ENCODE measurements at regions not wholly inside any gene's neighbourhood (a gene's known extent, or its start where the extent isn't known, plus 50 kb on each side); places are given as distances from the start of the nearest gene placed in this dataset.

DNA sequence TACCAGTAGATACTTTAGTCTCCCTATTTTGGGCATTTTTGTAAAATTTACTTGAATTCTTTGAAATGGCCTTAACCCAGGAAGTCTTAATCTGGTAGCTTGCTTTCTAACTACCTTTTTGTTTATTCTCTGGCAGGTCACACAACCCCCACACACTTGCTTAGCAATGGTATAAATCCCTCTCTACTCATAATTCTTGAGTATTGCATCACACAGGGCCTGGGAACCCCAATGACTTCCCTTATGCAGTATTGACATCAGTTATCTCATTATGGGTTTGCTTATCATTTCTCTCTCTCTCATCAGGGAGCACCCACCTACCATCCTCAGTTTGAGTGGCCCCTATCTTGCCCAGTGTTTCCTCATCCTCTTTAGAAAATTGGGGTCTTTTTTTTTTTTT is 207.1 kb downstream of the KCNS3 start:
- Histone ChIP-seq H4K5ac (ENCODE audit: insufficient read length, low read depth, low read length) (no peak overlapping the region), H3K27ac (ENCODE audit: low read depth, low read length) (no peak overlapping the region), H3K36me3 (ENCODE audit: control insufficient read depth in 2 of 4, insufficient read depth in 4 of 4, low read length in 3 of 4) (no peaks in the 10 kb centered on the region), H3K23me2 (ENCODE audit: low read depth, low read length) (no peaks in the 10 kb centered on the region), H4K8ac (ENCODE audit: extremely low read depth, insufficient read depth, low read length) (no peak overlapping the region), H2AK5ac (ENCODE audit: low read depth, low read length) (no peak overlapping the region), H3K23ac (ENCODE audit: insufficient read length) (no peak overlapping the region), H3K56ac (replicated peaks; ENCODE audit: insufficient read length, low read depth, low read length) (no peak overlapping the region), H3K9me3 (ENCODE audit: insufficient read depth in 2 of 2, low read depth in 1 of 2, low read length in 1 of 2) (no peaks in the 10 kb centered on the region), H2BK20ac (ENCODE audit: low read length) (no peak overlapping the region), H4K91ac (replicated peaks; ENCODE audit: insufficient read length, low read length) (no peak overlapping the region), H3K9ac (replicated peaks in 1 of 4; ENCODE audit: extremely low read depth in 1 of 4, low read depth in 3 of 4, low read length in 3 of 4) (no peak overlapping the region), H3K79me1 (ENCODE audit: low read depth, low read length) (no peaks in the 10 kb centered on the region), H3K4me3 (ENCODE audit: extremely low read depth in 1 of 4, insufficient read depth in 2 of 4, low read depth in 3 of 4, low read length in 4 of 4) (no peak overlapping the region), H3K18ac (ENCODE audit: extremely low read depth, low read length) (no peak overlapping the region), H2AFZ (ENCODE audit: low read length) (no peak overlapping the region), H3K14ac (ENCODE audit: insufficient read length) (no peak overlapping the region), H3K4me2 (ENCODE audit: insufficient read depth in 1 of 2, low read depth in 2 of 2, low read length in 2 of 2) (no peak overlapping the region), H3K4me1 (replicated peaks in 1 of 4; ENCODE audit: control insufficient read depth in 3 of 4, insufficient read depth in 4 of 4, low read length in 3 of 4) (no peaks in the 10 kb centered on the region), H3K79me2 (ENCODE audit: control insufficient read depth in 1 of 2, insufficient read depth in 2 of 2, low read length in 2 of 2) (no peaks in the 10 kb centered on the region), H4K20me1 (replicated peaks in 1 of 2; ENCODE audit: control insufficient read depth in 1 of 2, insufficient read depth in 2 of 2, low read length in 2 of 2) (no peaks in the 10 kb centered on the region), H2BK120ac (replicated peaks; ENCODE audit: low read depth, low read length) (no peak overlapping the region), H3K27me3 (replicated peaks in 1 of 4; ENCODE audit: control insufficient read depth in 3 of 4, extremely low read depth in 1 of 4, insufficient read depth in 3 of 4, low read length in 3 of 4) (no peaks in the 10 kb centered on the region), H3K4ac (replicated peaks; ENCODE audit: insufficient read length, low read depth, low read length) (no peak overlapping the region), H2BK5ac (ENCODE audit: low read depth, low read length) (no peak overlapping the region), H2BK12ac (ENCODE audit: low read depth, low read length) (no peak overlapping the region), H2BK15ac (ENCODE audit: low read length) (no peak overlapping the region)
- ChIA-PET CTCF (ENCODE audit: partially characterized antibody) (no interaction called here), POLR2A (ENCODE audit: partially characterized antibody) (interaction anchor here (0.7 kb wide), 1 partner anchor 13 kb away, joined by 4 read pairs; no protein-coding TSS in a partner anchor)
- DNase-seq (ENCODE audit: low read depth in 1 of 2, low spot score in 2 of 2) (no peak), FAIRE-seq (no peak)
- TF ChIP-seq ZNF274 (IDR thresholded peaks at IDR 0.05; ENCODE audit: borderline replicate concordance, extremely low read depth, low read length) (no peak), KDM1A (IDR thresholded peaks at IDR 0.05; ENCODE audit: borderline replicate concordance, low read length) (no peak), CEBPB (IDR thresholded peaks at IDR 0.05; ENCODE audit: low read depth, low read length) (no peak; the same call in 1 of the 2 replicates), HDAC2 (IDR thresholded peaks at IDR 0.05; ENCODE audit: borderline replicate concordance in 1 of 2, low read depth in 2 of 2, low read length in 2 of 2) (no peak), TCF12 (IDR thresholded peaks at IDR 0.05; ENCODE audit: low read depth, low read length) (no peak), NANOG (IDR thresholded peaks at IDR 0.05; ENCODE audit: insufficient read depth, low read depth, low read length, poor library complexity, severe bottlenecking) (no peak), BCL11A (IDR thresholded peaks at IDR 0.05; ENCODE audit: low read depth in 2 of 2, low read length in 2 of 2) (no peak), TAF1 (IDR thresholded peaks at IDR 0.05; ENCODE audit: low read depth, low read length) (no peak), KDM5A (IDR thresholded peaks at IDR 0.05; ENCODE audit: low read length) (no peak)
- TF ChIP-seq, protein P1, sequence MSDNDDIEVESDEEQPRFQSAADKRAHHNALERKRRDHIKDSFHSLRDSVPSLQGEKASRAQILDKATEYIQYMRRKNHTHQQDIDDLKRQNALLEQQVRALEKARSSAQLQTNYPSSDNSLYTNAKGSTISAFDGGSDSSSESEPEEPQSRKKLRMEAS (IDR thresholded peaks at IDR 0.05) = no peak
- TF ChIP-seq, protein P2, sequence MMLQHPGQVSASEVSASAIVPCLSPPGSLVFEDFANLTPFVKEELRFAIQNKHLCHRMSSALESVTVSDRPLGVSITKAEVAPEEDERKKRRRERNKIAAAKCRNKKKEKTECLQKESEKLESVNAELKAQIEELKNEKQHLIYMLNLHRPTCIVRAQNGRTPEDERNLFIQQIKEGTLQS (IDR thresholded peaks at IDR 0.05; ENCODE audit: insufficient read depth, low read depth, low read length) = no peak
